HG03457 (cell line): ENCODE measurements at regions not wholly inside any gene's neighbourhood (a gene's known extent, or its start where the extent isn't known, plus 50 kb on each side); places are given as distances from the start of the nearest gene placed in this dataset.

ENCODE experiments used
- ATAC-seq: cut with Tn5 transposase; IDR thresholded peaks from one replicate; pipeline ENCODE4 v1.9.1; 2021; ENCODE audit warnings: moderate number of reproducible peaks; ENCODE audit not compliant: unreplicated experiment

DNA sequence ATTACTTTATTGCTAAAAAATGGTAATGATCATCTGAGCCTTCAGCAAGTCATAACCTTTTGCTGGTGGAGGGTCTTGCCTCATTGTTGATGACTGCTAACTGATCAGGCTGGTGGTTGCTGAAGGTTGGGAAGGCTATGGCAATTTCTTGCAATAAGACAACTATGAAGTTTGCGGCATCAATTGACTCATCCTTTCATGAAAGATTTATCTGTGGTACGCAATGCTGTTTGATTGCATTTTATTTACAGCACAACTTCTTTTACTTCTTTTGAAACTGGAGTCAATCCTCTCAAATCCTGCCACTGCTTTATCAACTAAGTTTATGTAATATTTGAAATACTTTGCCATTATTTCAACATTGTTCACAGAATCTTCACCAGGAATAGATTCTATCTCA is 58.3 kb upstream of the ACO1 start:
- no peak for ATAC-seq

GRCh38 chr9:32331240-32331639 is 53.2 kb upstream of the ACO1 start:
- ATAC-seq: no peak

DNA sequence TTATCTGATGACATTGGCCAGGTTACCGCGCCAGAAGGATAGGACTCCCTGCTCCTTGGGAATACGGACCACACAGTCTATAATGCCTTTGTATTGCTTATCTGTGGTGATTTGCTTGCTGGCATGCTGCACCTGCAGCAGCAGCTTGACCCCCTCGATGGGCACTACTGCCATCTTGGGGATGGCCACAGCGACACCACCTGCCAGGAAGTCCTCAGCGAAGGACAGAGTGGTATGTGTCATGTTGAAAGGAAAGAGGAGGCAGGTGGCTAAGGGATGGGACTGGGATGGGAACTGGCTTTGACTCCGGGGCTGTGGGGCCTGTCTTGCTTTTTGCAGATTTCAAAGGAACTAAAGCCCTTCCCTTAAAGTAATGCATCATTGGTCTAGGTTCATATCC is 50.3 kb upstream of the ACO1 start:
- ATAC-seq: no peak
